CD4-positive, alpha-beta T cell (primary cell): ENCODE measurements at regions not wholly inside any gene's neighbourhood (a gene's known extent, or its start where the extent isn't known, plus 50 kb on each side); places are given as distances from the start of the nearest gene placed in this dataset.

Experiments used
- ATAC-seq: fragments of 200-7000 bp; cut with Tn5 transposase; one replicate; pipeline ENCODE4 v1.10.0; 2022; ENCODE audit warnings: mild to moderate bottlenecking; ENCODE audit not compliant: poor library complexity
- CTCF ChIA-PET: fragments of 350-600 bp; sonication (Branson Sonifier 250); formaldehyde crosslinking; loops from one replicate; lab custom pipeline; 2021; ENCODE audit warnings: antibody characterized with exemption, inconsistent platforms; lab: Charles Lee
- POLR2A ChIA-PET: fragments of 350-600 bp; sonication (Branson Sonifier 250); formaldehyde crosslinking; loops from one replicate; lab custom pipeline; 2021; ENCODE audit warnings: antibody characterized with exemption, inconsistent platforms; lab: Charles Lee
- DNase-seq, 14 experiments: peaks; one replicate each; pipeline ENCODE4 v3.0.0-alpha.2; 2013 to 2020; ENCODE audit warnings: mixed read lengths in 2 of 14
- H3K27ac ChIP-seq, 2 donors: one replicate each; pipeline versions ENCODE4 v1.5.1 to v1.7.0; 2013; ENCODE audit warnings: low read length in 2 of 2, low read depth in 1 of 2, mild to moderate bottlenecking in 1 of 2
- H3K27me3 ChIP-seq, 2 experiments: 1 replicate in 1 of 2; 2 replicates in 1 of 2; pipeline versions ENCODE4 v1.6.1 to v1.7.0; 2013; ENCODE audit warnings: low read length in 2 of 2, control low read depth in 1 of 2, mild to moderate bottlenecking in 1 of 2, moderate library complexity in 1 of 2; ENCODE audit not compliant: insufficient read depth in 2 of 2, control insufficient read depth in 1 of 2
- H3K36me3 ChIP-seq: one replicate; pipeline ENCODE4 v1.6.1; 2013; ENCODE audit warnings: low read length, control low read depth; ENCODE audit not compliant: insufficient read depth
- H3K4me1 ChIP-seq: one replicate; pipeline ENCODE4 v1.6.1; 2013; ENCODE audit warnings: low read length, control low read depth; ENCODE audit not compliant: insufficient read depth
- H3K4me3 ChIP-seq: one replicate; pipeline ENCODE4 v1.5.1; 2013; ENCODE audit warnings: mild to moderate bottlenecking, low read length, moderate library complexity
- H3K9me3 ChIP-seq, 2 experiments: 1 replicate in 1 of 2; 2 replicates in 1 of 2; pipeline versions ENCODE4 v1.6.1 to v1.7.0; 2013; ENCODE audit warnings: low read length in 2 of 2, mild to moderate bottlenecking in 2 of 2, control low read depth in 1 of 2, moderate library complexity in 1 of 2; ENCODE audit not compliant: control insufficient read depth in 1 of 2, insufficient read depth in 1 of 2
- H3K27ac Mint-ChIP-seq: one replicate; pipeline ENCODE4 v1.8.0; 2020; ENCODE audit warnings: mixed read lengths
- H3K27me3 Mint-ChIP-seq: one replicate; pipeline ENCODE4 v1.8.0; 2021; ENCODE audit warnings: mixed read lengths
- H3K36me3 Mint-ChIP-seq: one replicate; pipeline ENCODE4 v1.8.0; 2021; ENCODE audit warnings: low read depth, mixed read lengths
- H3K4me1 Mint-ChIP-seq: one replicate; pipeline ENCODE4 v1.8.0; 2021; ENCODE audit warnings: low read depth, mixed read lengths
- H3K4me3 Mint-ChIP-seq: one replicate; pipeline ENCODE4 v1.8.0; 2020; ENCODE audit warnings: mild to moderate bottlenecking, mixed read lengths
- H3K9me3 Mint-ChIP-seq: one replicate; pipeline ENCODE4 v1.8.0; 2020; ENCODE audit warnings: mixed read lengths
- intact Hi-C, 2 experiments: fragments of 100-400 bp; cut with DNase I in 1 of 2; cut with micrococcal nuclease in 1 of 2; formaldehyde crosslinking; loops; one replicate each; pipeline versions ENCODE4 v1.15.1 to v1.9.0; 2023 to 2025; cut with DNase I, micrococcal nuclease
- TF ChIP-seq, protein P1 (sequence below): fragments of 200-600 bp; IDR thresholded peaks from one replicate; pipeline ENCODE4 v1.8.0; 2022; ENCODE audit warnings: antibody characterized with exemption, mild to moderate bottlenecking

DNA sequence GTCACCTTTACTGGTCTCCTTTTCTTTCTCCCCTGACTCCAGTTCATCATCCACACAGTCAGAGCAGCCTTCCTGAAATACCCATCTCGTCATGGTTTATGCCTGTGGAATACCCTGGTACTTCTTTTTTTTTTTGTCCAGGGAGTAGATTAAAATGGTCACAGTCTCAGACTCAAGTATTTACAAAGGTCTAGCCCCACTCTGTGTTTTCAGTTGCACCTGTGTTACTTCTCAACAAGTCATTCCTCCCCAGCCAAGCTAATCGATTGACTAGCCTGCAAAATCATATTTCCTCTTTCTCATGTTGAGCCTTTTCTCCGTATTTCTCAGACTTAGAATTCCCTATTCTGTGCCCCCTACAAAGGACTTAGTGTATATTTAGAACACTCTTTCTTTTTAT is 155.2 kb upstream of the KCNN2 start:
- H3K4me3 ChIP-seq, result no peak overlapping the region
- no peak for ATAC-seq

DNA sequence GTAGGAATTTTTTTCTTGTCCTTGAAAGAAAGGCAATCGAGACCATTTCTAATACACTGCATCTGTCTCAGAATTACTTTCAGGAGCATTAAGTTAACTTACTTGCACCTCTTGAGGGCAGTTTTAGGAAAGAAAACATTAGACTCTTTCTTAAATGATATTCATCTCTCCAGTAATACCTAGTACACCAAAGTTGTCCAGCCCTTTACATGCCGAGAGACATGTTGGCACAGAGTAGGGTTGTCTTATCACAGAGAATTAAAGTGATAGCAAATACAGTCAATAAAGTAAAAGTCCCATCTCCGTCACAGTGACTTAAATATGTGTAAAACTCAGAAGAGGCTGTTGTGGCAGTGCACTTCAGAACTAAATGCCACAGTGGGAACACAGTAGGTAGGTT is 154.3 kb upstream of the KCNN2 start:
- Histone ChIP-seq H3K9me3 (no peaks in the 10 kb centered on the region), H3K27ac (no peak overlapping the region), H3K4me3 (no peak overlapping the region), H3K4me1 (no peaks in the 10 kb centered on the region), H3K36me3 (no peaks in the 10 kb centered on the region), H3K27me3 (no peaks in the 10 kb centered on the region)
- Mint-ChIP-seq H3K9me3 (peaks cover 10% of the 10 kb centered on the region), H3K4me1 (no peaks in the 10 kb centered on the region), H3K36me3 (no peaks in the 10 kb centered on the region), H3K27me3 (no peaks in the 10 kb centered on the region), H3K27ac (no peak overlapping the region), H3K4me3 (no peak overlapping the region)
- POLR2A ChIA-PET, result no interaction called here
- TF ChIP-seq, protein P1, sequence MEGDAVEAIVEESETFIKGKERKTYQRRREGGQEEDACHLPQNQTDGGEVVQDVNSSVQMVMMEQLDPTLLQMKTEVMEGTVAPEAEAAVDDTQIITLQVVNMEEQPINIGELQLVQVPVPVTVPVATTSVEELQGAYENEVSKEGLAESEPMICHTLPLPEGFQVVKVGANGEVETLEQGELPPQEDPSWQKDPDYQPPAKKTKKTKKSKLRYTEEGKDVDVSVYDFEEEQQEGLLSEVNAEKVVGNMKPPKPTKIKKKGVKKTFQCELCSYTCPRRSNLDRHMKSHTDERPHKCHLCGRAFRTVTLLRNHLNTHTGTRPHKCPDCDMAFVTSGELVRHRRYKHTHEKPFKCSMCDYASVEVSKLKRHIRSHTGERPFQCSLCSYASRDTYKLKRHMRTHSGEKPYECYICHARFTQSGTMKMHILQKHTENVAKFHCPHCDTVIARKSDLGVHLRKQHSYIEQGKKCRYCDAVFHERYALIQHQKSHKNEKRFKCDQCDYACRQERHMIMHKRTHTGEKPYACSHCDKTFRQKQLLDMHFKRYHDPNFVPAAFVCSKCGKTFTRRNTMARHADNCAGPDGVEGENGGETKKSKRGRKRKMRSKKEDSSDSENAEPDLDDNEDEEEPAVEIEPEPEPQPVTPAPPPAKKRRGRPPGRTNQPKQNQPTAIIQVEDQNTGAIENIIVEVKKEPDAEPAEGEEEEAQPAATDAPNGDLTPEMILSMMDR, result no peak
- CTCF ChIA-PET, result no interaction called here
- DNase-seq (no peak), ATAC-seq (no peak)
- intact Hi-C loops, result no loop called here

More for the DNA sequence above, 155.2 kb upstream of the KCNN2 start:
- H3K27me3 Mint-ChIP-seq, result no peaks in the 10 kb centered on the region
- TF ChIP-seq, protein P1, result no peak
- no peak overlapping the region for H3K4me3 Mint-ChIP-seq
- no peak overlapping the region for H3K27ac Mint-ChIP-seq
- DNase-seq, result no peak
- Histone ChIP-seq H3K36me3 (no peaks in the 10 kb centered on the region), H3K27me3 (no peaks in the 10 kb centered on the region), H3K9me3 (peaks cover 4 to 5% of the 10 kb centered on the region in 2 experiments), H3K27ac (no peak overlapping the region), H3K4me1 (no peaks in the 10 kb centered on the region)
- ChIA-PET CTCF (no interaction called here), POLR2A (no interaction called here)
- no peaks in the 10 kb centered on the region for H3K36me3 Mint-ChIP-seq
- H3K9me3 Mint-ChIP-seq, result peaks cover 10% of the 10 kb centered on the region
- no peaks in the 10 kb centered on the region for H3K4me1 Mint-ChIP-seq
- intact Hi-C loops, result no loop called here

DNA sequence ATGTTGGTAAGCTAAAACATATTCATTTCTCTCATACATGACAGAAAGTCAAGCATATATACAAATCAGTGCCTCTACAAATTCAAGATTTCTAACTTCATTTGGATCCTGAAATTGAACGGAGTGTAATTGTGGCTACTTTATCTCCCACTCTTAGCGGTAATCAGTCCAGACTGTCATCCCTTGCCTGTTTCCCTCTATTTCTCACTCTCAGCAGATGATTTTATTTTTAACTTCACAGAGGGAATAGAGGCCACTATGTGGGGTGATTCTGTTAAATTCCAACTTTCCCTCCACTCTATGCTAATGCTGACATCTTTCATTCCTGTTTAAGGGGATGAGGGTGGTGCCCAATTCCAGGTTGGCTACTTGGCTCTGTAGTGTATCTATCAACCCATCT is 153.8 kb upstream of the KCNN2 start:
- no peaks in the 10 kb centered on the region for H3K4me1 Mint-ChIP-seq
- TF ChIP-seq, protein P1, result no peak
- POLR2A ChIA-PET, result no interaction called here

More for the DNA sequence above, 153.8 kb upstream of the KCNN2 start:
- Mint-ChIP-seq H3K4me3 (no peak overlapping the region), H3K9me3 (peaks cover 7% of the 10 kb centered on the region), H3K27me3 (no peaks in the 10 kb centered on the region), H3K27ac (no peak overlapping the region), H3K36me3 (no peaks in the 10 kb centered on the region)
- H3K4me3 ChIP-seq, result no peak overlapping the region
- CTCF ChIA-PET, result no interaction called here
- DNase-seq (no peak), ATAC-seq (no peak)
- intact Hi-C loops, result no loop called here
- no peaks in the 10 kb centered on the region for H3K9me3 ChIP-seq
- no peaks in the 10 kb centered on the region for H3K36me3 ChIP-seq
- no peaks in the 10 kb centered on the region for H3K4me1 ChIP-seq
- no peak overlapping the region for H3K27ac ChIP-seq
- no peaks in the 10 kb centered on the region for H3K27me3 ChIP-seq
